ENCODE measurements at regions not wholly inside any gene's neighbourhood (a gene's known extent, or its start where the extent isn't known, plus 50 kb on each side); places are given as distances from the start of the nearest gene placed in this dataset.

DNA sequence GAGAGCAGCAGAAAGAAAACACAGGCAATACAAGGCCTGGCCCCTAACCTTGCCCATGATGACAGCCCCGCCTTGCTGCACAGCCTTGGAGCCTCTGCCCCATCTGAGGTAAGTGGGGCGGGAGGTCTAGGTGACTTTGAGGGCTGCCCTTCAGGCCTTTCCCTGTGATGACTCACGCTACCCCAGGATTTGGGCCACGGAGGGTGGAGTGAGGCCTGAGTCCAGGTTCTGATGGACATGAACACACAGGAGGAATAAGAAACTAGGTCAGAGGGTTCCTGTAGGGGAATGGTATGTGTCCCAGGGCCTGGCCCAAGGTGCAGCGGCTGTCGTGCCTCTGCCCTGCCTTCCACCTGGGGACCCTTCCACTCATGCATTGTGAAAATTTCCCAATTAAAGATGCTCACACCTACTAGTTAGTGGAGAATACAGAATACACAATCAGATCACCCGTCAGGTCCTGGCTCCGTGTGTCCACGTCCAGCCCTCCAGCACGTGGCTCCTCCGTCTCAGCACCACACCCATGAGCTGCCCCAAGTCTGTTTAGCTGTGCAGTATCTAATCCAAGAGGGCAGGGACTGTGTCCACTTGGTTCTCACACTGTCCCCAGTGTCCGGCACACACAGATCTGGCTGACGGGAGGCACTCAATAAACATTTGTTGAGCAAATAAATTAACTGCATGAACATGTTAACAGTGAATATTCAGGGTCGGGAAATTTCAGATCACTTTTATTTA is 111.0 kb downstream of the CHST1 start:
- no peak for DNase-seq (ENCODE audit: low read depth, low spot score)

DNA sequence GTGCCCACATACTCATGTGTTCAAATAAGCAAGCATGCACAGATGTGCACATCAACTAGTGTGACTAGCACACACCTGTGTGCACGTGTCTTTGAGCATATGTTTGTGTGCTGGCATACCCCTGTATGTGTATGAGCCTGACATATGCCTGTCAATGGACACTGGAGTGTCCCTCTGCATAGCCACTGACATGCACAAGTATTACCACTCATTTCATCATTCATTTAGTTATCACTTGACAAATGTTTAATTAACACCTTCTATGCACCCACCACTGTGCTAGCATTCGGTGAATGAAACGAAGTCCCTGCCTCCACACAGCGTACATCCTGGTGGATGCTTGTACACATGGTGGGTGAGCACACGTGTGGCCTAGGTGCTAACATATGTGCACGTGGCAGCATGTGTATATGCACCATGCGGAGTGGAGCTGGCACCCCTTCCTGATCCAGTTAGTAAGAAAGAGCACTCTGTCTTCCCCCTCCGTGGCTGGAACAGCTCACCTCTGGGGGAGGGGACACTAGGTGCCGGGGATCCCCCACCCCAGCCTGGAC is 112.0 kb downstream of the CHST1 start:
- no peak for DNase-seq (ENCODE audit: low read depth, low spot score)

DNA sequence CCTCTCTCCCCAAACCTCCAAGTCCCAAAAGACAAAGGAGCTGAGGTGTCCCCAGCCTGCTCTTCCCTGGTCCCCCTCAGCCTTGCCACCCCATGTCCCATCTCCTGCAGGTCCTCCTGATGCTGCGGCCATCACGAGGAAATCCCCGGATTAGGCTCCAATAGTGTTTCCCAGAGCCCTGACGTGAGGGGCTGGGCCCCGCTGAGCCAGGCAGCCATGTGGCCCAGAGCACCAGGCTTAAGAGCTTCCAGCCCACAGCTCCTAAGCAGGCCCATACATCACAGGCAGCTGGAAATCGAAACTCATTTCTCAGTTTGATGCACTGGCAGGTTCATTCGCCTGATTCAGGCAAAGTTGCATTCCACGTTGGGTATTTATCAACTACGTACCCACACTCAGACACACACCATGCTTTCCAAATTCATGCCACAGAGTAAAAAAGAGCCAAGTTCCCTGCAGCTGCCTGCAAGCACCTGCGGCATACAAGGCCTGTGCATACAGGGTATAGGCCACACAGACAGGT is 114.2 kb downstream of the CHST1 start:
- no peak for DNase-seq (ENCODE audit: low read depth, low spot score)

DNA sequence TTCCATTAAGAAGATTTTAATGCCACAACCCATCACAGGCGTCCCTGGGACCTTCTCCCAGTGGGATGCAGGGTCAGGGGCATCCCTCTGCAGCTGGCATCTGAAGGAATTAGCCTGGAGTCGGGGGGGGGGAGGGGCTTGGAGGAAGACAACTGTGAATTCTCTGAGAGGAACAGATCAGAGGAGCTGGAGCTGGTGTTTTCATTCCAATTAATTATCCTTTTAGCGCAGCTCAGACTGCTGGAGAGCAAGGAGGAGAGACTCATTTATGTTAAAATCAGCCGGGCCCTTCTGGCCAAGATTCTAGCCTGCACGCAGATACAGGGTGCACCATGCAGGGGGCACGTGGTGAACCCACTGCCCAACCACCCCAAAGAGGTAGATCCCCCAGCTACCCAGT is 116.2 kb downstream of the CHST1 start:
- DNase-seq (ENCODE audit: low read depth, low spot score), result no peak

DNA sequence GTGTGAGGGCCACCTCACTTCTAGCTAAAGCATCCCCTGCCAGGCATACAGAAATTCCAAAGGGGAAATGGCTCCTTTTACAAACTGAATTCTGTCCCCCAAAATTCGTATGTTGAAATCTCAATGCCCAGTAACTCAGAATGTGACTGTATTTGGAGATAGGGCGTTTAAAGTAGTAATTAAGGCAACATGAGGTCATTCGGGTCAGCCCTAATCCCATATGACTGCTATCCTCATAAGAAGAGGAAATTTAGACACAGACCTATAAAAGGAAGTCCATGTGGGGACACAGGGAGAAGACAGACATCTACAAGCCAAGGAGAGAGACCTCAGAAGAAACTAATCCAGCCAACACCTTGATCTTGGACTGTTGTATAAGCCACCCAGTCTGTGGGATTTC is 119.1 kb downstream of the CHST1 start:
- no peak for DNase-seq (ENCODE audit: low read depth, low spot score)

DNA sequence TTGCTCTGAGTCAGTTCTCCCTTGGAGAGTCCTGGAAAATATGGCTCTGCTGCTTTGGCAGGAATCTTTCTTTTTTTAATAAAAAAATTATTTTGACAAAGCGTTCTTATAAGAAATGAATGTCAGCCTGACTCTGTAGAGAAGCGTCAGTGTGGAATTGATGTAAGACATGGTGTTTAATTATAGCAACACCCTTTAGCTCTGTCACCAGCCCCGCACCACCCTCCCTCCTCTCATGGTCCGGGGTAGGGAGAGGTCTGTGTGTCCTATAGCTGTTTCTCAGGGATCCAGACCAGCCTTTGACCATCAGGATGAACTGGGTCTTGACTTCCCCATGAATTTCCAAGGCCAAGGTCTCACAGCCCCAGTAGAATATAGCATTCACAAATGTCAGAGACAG is 120.6 kb downstream of the CHST1 start:
- no peak for DNase-seq (ENCODE audit: low read depth, low spot score)

DNA sequence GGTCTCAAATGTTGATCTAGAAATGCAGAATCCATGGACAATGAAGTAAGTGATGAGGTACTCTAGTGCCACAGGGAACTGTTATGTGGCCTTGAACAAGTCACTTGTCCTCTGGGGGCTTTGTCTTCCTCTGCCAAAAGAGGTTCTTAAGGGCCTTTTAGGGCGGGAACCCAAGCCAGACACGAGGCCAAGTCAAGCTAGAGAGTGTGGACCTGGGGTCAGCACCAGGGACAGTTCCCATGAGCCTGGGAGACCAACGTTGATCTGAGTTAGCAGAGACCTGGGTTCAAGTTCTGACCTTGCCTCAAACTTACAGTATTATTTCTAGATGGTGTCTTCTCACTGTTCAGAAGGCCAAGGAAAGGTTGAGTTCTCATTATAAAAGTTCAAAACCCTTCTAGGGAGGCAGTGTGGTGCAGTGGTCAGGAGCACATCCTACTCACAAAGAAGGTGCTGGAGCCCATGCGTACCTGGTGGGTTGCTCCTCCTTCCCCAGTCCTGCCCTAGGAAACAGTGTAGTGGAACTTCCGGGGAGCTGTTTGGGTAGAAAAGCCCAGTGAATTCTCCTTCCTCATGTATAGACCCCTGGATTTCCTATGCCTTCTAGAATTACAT is 121.5 kb downstream of the CHST1 start:
- no peak for DNase-seq (ENCODE audit: low read depth, low spot score)

DNA sequence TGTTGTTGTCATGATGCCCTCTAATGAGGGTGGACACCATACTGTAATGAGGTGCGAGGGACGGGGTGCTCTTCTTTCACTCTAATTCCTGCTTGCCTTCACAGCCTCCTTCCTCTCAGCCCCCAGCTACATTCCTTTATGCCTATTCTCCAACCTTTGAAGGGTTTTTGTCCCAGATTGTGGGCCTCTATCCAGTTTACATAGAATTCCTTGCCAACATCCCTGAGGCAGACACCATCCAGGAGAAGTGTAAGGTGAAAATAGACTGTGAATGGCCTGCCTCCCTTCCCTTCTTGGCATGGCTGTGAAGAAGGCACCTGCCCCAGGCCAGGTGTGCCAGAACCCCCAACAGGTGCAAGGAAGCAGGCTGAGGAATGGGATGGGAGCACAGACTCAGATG is 122.3 kb downstream of the CHST1 start:
- no peak for DNase-seq (ENCODE audit: low read depth, low spot score)

DNA sequence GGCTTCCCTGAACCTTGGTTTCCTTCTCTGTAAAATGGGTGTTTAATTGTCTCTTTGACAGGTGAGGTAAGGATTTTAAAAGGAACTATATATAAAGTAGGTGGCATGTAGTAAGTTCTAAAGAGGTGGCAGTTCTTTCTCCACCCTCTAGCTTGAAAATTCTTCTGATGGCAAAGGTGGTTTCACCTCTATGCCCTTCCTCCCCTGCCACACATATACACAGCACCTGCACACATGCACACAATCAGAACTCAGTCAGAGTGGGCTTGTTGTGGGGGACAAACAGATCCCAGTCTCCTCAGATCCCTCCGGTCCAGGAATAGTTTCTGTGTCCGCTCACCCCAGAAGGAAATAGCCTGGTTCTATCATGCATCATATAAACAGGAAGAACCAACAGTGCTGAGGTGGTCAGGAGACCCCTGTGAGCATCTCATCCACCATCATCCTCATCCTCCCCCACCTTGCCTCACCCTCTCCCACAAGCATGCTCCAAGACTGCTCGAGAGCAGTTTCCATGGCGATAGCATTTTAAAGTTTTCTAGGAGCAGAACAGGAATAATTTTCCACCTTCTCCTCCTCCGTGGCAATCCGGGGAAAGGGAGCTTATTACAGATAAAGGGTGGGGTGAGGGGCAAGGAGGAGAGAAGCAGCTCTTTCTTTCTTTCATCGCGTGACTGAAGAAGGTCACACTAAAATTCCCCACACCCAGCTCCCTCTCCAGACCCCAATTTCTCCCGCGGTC is 123.6 kb downstream of the CHST1 start:
- no peak for DNase-seq (ENCODE audit: low read depth, low spot score)

DNA sequence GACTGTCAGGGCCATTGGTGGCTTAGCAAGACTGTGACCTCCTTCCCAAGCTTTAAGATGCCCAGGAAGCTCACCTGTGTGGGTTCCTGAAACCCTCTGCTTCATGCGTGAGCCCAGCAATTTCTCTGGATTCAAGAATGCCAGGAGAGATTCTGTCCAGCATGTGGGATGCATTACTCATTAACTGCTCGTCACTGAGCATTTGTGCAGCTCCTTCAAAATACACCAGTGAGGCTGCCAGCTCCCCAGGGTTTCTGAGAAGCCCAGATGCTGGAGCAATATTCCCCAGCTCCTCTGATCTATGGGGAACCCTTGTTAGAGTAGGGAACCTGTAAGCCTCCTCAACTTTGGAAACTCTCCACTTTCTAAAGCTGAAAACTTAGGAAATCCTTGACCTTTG is 126.5 kb downstream of the CHST1 start:
- DNase-seq (ENCODE audit: low read depth, low spot score), result no peak

DNA sequence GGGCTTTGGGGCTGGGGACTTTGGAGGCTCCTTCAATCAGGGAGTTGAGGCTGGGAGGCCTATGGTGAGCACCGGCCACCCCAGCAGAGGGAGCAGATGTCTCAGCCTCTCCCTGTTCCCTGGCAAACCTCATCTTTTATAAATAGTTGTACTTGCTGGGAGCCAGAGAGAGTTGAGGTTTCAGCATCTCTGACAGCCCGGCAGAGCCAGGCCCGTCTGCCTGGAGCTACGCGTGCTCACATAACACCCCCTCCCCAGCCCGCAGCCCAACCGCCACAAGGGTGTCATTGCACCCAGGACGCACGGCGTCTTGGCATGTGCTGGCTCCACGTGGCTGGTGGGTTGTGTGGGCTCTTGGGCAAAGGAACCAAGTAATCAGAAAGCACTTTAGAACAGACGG is 127.1 kb downstream of the CHST1 start:
- no peak for DNase-seq (ENCODE audit: low read depth, low spot score)

DNA sequence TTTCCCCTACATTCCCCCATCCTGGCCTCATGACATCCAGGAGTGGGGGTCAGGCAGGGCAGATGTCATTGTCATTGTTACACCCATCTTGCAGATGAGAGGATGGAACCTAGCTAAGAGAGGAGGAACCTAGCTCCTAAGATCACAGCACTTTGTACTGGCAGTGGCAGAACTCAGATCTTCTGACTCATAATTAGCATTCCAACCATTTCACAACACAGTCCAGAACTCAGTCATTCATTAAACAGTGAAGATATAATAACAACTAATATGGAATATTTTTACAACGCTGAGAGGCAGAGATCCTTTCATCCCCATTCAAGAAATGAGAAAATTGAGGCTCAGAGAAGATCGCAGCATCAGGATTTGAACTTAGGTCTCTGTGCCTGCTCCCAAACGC is 127.8 kb downstream of the CHST1 start:
- no peak for DNase-seq (ENCODE audit: low read depth, low spot score)

DNA sequence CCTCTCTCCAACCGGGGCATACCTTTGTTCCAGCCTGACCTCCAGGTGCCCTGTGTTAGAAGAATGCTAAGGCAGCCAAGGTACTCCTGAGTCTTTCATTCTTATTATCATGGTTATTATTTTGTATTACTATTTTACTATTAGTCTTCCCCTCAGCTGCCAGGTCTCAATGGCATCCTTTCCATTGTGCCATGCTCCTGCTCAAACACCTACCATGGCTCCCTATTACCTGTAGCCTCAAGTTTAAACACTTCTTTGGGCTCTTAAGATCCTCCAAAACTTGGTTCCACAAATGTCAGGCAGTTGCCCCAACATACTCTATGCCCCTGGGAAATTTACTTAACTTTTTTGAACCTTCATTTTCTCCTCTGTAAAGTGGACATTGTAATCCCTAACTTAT is 130.4 kb downstream of the CHST1 start:
- DNase-seq (ENCODE audit: low read depth, low spot score), result no peak

DNA sequence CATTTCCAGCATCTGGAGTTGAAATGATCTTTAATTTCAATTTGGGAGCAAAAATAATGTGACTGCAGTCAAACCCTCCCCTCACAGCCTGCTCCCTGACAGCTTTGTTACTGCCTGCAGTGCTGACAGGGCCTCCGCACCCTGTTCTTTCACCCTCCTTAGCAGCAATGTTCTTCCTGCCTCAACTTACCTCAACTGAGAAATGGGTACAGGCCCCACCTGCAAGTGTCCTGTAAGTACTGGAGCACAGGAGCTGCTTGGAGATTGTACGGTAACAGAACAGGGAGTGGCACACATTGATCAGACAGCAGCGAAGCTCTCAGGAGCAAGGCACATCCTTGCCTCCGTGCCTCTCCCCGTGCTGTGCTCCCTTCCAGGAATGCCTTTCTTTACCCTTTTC is 131.3 kb downstream of the CHST1 start:
- DNase-seq (ENCODE audit: low read depth, low spot score), result no peak

DNA sequence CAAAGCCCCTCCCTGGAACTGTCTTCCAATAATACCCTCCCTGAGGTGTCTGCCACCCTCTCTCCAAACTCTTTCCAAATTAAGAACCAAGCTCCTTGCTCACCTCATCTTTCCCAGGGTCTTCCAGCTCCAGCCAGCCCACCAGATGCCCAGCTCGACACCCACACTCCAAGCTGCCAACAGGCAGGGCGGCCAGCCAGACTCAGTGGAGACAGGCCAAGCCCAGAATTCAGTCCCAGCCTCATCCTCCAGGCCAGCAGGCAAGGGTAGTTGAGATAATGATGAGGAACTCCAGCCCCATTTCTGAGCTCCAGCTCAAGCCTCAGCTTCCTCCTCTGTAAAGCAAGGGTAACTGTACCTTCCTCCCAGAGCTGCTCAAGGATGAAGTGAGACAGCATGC is 132.9 kb downstream of the CHST1 start:
- no peak for DNase-seq (ENCODE audit: low read depth, low spot score)

DNA sequence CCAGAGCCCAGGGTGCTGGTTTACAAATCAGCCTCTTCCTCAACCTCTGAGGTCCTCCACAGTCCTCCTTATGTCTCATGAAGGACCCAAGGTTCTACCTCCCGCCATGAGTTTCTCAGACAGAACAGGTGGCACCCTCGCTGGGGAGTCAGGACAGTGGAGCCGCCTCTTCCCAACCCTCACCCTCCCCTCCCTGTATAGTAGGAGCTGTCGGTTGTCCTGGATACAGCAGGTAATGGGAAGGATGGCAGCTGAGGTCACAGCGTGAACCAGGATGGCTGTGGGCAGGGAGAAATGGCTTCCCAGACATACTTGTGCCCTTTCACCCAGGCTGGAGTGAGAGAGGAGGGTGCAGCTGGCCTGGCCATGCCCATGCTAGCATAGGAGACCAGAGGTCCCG is 134.6 kb downstream of the CHST1 start:
- DNase-seq (ENCODE audit: low read depth, low spot score), result no peak

DNA sequence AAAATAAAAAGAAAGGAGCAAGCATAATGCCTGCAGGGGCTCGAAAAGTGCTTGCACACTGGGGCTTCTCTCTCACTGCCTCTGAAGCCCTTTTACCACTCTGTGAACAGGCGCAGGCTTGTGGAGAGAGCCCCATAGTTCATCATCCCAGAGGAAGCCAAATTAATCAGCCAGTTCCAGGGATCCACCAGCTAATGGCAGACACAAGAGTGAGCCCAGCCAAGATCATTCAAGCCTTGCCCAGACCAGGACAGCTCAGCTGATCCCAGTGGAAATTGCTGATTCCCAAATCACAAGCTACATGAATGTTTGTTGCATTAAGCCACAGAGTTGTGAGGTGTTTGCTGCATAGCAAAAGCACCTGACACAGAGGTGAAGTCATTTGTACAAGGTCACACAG is 135.3 kb downstream of the CHST1 start:
- no peak for DNase-seq (ENCODE audit: low read depth, low spot score)

DNA sequence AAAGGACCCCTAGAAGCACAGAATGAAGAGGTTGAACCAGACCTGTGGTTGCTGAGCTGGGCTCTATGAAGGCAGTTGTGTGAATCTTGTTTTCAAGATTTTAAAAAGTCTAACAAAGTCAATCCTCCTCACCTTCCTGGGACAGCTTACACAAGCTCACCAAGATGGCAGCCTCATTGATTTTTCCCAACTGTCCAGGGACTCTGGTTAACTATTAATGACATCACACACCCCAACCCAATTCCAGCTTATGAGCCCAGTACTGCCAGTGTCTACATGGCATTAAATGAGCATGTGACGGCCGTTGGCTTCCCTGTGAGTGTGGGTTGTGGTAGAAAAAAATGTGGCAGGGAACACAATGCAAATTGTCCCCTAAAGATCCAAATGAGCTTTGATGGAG is 137.0 kb downstream of the CHST1 start:
- no peak for DNase-seq (ENCODE audit: low read depth, low spot score)

DNA sequence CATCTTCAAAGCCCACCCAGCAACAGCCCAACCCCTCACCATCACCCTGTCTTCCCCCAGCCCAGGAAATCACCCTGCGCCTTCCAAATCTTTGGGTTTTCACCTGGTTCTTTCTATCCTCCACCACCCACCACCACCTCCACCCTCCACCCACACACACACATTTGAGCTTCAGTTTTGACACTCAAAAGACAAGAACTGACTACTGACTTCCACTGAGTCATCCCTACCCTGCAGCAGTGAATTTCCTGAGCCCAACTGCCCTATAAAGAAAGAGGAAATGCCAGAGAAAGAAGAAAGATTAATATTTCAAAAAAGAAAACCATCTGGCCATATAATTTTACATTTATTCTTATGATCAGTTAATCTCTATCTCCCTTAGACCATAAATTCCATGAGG is 137.5 kb downstream of the CHST1 start:
- DNase-seq (ENCODE audit: low read depth, low spot score), result no peak

DNA sequence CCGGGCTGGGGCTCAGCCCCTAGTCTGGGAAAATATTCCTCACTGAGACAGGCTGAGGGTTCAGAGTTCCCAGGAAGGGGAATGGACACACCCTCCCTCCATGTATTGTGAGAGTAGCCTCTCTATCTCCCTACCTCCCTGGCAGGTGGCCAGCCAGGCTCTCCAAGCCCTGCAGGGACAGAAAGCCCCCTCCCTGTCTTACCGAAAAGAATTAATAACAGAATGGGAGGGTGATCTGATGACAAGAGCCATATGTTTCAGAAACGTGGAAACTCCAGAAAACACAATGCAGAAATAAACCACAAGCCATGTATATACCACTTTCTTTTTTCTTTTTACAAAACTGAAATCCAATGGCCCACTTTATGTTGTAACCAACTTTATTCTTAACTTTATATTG is 140.0 kb downstream of the CHST1 start:
- no peak for DNase-seq (ENCODE audit: low read depth, low spot score)

DNA sequence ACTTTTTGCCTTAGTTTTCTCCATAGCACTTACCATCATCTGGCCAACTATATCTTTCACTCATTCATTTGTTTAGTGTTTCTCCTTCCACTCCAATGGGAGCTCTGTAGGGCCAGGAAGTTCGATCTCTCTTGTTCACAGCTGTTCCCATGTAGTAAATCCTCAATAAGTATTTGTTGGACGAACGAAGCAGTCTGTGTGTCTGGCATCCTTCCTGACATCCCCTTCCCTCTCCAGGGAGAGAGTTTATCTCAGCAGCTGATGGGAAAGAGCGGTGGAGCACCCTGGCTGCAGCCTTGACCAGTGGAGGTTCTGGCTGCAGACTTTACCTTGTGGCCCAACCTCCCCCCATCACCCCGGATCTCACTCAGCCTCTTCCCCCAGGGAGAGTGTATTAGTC is 141.7 kb downstream of the CHST1 start:
- no peak for DNase-seq (ENCODE audit: low read depth, low spot score)

DNA sequence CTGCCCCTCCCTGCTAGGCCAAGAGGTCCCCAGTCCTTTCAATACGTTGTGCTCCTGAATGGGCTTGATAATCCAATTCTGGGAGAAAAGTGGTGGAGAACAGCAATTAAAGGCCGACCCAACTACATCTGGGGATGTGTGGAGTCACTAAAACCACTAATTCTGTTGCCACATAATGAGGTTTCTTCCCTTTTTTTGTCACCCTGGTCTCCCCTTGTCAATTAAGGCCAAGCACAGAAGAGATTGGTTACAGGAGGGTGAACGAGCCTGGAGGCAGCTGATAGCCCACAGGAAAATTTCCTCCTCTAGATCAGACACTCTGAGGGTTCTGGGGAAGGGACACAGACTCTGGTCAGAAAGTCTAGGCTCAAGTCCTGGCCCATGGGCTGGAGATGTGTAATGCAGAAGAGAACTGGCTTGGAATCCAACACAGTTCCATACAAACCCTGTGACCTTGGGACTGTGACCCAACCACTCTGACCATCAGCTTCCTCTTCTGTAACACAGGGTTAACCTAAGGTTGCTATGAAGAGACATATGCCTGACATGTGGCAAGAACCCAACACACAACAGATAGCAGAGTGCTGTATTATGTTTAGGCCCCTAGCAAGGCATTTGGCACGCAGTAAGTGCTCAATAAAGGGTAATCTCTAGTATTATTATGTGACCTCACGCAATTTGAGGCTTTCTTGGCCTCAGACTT is 146.4 kb downstream of the CHST1 start:
- no peak for DNase-seq (ENCODE audit: low read depth, low spot score)
